22Rv1 (cell line): ENCODE measurements at regions not wholly inside any gene's neighbourhood (a gene's known extent, or its start where the extent isn't known, plus 50 kb on each side); places are given as distances from the start of the nearest gene placed in this dataset.

Experiments used
- H3K27ac ChIP-seq: fragments of 450-650 bp; 2 replicates; pipeline ENCODE4 v1.5.1; 2017
- ZFX ChIP-seq: fragments of 450-650 bp; IDR thresholded peaks from 2 replicates; pipeline ENCODE4 v1.6.1; 2017; ENCODE audit warnings: antibody characterized with exemption, borderline replicate concordance
- TF ChIP-seq, protein P1 (sequence below): fragments of 450-650 bp; IDR thresholded peaks from 2 replicates; pipeline ENCODE4 v1.5.1; 2017; ENCODE audit warnings: mild to moderate bottlenecking

DNA sequence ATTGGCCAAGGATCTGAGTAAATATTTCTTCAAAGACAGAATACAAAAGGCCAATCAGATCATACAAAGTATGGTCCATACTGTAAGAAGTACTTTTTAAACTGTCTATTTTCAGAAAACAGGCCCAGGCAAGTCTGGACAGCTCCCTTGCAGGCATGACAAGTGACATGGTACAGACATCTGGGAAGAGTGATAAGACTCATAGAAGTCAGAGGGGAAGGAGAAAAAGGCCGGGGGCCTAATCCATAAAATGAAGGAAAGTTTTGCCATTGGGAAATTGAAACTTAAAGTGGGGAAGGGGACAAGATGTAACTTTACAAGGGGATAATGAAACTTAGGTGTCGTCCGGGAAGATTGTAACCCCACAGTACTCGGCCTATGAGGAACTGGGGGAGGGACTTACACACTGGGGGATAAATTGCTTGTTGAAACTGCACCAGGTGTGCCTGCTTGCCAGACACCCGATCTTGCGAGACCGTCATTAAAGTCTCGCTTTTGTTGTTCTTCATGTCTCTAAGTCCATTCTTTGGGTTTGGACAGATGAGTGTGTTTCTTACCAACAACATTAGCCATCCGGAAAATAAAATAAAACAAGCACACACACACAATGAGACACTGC lies 684.0 kb downstream of the CDH11 start:
- no peak overlapping the region for H3K27ac ChIP-seq

DNA sequence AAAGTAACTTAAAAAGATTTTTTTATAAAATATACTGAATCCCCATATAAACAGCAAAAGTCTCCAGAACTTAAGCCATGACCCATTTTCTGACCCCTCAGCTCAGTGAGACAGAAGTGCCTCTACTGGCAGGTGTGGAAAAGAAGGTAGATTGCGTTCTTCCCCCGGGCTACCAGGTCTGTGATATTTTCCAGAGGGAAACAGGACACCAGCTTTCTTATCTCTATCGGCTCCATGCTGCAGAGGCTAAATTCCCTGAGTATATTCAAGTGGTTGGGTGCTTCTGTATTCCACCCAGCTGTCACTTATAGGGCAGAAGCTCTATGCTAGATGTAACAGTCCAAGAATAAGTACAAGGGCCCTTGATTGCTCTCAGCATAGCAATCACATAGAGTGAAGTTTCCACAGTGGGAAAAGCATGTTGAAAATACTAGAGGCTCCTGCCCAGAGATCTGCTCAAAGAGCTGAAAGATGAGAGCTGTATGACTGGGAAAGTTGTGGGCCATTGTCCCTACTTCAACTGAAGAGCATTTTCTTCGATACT lies 687.3 kb downstream of the CDH11 start:
- no peak overlapping the region for H3K27ac ChIP-seq
- TF ChIP-seq ZFX, result no peak
- TF ChIP-seq, protein P1, sequence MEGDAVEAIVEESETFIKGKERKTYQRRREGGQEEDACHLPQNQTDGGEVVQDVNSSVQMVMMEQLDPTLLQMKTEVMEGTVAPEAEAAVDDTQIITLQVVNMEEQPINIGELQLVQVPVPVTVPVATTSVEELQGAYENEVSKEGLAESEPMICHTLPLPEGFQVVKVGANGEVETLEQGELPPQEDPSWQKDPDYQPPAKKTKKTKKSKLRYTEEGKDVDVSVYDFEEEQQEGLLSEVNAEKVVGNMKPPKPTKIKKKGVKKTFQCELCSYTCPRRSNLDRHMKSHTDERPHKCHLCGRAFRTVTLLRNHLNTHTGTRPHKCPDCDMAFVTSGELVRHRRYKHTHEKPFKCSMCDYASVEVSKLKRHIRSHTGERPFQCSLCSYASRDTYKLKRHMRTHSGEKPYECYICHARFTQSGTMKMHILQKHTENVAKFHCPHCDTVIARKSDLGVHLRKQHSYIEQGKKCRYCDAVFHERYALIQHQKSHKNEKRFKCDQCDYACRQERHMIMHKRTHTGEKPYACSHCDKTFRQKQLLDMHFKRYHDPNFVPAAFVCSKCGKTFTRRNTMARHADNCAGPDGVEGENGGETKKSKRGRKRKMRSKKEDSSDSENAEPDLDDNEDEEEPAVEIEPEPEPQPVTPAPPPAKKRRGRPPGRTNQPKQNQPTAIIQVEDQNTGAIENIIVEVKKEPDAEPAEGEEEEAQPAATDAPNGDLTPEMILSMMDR, result no peak

More for the DNA sequence above, 684.0 kb downstream of the CDH11 start:
- TF ChIP-seq, protein P1, result no peak

DNA sequence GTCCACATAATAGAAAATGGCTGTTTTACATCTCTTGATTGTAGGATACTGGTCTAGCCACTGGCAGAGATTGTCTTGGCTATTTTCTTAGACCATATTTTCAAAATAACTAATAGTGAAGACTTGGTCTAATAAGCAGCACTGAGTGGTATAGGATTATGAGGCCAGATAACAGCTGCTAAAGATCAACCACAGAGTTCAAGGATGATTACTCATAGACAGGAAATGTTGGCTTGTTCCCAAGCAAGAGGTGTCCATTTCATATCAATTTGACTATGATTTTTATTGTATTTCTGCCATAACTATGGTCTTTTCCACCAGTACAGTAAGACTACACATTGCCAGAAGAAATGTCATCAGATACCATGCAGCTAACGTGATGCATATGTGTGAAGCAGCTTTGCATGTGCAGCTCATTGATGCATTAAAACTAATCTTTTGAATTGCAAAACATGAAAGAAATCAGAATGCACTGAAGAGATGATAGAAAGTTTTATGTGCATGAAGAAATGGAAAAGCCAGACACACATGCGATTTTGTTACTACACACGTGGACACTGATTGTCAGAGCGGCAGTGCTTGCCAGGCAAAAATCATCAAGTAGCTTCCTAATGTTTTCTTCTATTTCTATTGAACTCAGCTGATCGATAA lies 693.3 kb downstream of the CDH11 start:
- TF ChIP-seq, protein P1, result no peak
- no peak for TF ChIP-seq ZFX
- no peak overlapping the region for H3K27ac ChIP-seq

DNA sequence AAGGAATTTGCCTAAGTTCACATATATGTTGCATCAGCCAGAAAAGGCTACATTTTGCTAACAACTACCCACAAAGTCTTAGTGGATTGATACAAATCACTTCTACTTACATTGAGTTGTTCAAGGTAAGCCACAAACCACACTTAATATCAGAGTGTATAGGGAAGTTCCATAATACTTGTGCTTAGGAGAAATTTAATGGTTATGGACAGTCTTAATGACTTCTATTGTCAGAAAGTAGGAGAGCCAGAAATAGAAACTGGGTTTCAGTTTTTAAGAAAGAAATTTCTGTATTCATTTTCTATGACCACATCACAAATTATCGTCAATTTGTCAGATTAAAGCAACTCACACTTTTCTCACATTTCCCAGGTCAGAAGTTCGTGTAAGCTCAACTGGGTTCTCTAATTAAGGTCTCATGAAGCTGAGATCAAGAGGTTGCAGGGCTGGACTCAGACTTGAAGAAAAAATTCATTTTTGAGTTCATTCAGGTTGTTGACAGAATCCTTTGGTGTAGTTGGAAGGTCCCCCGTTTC lies 695.7 kb downstream of the CDH11 start:
- TF ChIP-seq, protein P1, result no peak
- TF ChIP-seq ZFX, result no peak

DNA sequence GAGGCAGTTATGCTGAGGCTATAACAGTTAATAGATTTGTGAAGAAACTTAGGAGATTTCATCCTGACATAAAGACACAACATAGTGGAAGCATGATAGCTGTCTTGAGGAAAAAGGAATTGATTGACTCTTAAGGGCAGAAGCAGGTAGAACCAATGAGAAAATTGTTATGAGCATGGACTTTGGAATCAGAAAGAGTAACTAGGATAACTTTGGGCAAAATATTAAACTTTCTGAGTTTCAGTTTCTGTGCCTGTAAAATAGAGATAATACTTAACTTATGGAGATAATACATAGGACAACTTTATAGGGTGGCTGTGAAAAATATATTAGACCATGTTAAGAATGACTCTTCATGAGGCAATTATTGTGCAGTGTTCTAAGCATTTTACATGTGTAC lies 696.5 kb downstream of the CDH11 start:
- H3K27ac ChIP-seq, result no peak overlapping the region
- no peak for TF ChIP-seq ZFX
- TF ChIP-seq, protein P1, result no peak

More for the DNA sequence above, 695.7 kb downstream of the CDH11 start:
- H3K27ac ChIP-seq, result no peak overlapping the region

DNA sequence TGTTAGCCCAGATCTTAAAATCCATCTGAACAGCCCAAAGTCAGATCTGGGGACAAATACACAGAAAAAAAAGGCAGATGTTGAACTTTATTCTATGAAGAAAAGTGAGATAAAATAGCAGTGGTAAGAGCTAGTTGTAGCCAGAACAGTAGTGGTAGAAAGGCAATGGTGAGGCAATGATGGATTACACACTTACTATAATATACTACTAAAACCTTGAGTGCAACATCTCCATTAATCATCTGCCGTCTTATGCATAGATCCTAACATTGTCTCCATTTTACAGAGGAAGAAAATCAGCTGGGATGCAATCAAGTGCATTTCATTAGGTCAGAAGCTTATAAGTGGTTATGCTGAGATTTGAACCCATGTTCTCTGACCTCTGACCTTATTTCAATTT lies 699.6 kb downstream of the CDH11 start:
- H3K27ac ChIP-seq, result no peak overlapping the region
- TF ChIP-seq ZFX, result no peak
- TF ChIP-seq, protein P1, result no peak

DNA sequence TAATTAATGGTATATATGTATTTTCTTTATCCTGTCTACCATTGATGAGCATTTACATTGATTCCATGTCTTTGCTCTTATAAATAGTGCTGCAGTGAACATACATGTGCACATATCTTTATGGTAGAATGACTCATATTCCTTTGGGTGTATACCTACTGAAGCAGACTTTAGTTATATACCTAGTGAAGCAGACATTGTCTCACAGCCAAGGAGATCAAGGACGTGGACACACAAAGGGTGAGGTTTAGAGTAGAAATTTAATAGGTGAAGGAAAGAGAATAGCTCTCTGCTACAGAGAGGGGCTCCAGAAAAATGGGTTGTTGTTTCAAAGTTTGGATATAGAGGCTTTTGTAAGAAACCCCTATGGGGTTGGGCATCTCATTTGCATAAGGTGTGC lies 700.3 kb downstream of the CDH11 start:
- TF ChIP-seq ZFX, result no peak
- TF ChIP-seq, protein P1, result no peak
- no peak overlapping the region for H3K27ac ChIP-seq
